Activated T-helper 1 cell treated with anti-CD3 and anti-CD28 coated beads, Interleukin-12 subunit alpha, Interleukin-12 subunit beta, Interleukin-2, Interleukin-4 antibody, amounts not matched to agents 30 ng/mL and 10 ng/mL and 1 ng/mL, durations not matched to agents 14 hours and 24 hours and 36 hours (primary cell): ENCODE measurements at regions not wholly inside any gene's neighbourhood (a gene's known extent, or its start where the extent isn't known, plus 50 kb on each side); places are given as distances from the start of the nearest gene placed in this dataset.

Experiments
- DNase-seq: peaks from one replicate; pipeline ENCODE4 v3.0.0; 2021; ENCODE audit warnings: low spot score
- H3K27ac Mint-ChIP-seq: one replicate; pipeline ENCODE4 v1.8.0; 2021; ENCODE audit warnings: mild to moderate bottlenecking, mixed read lengths
- H3K27me3 Mint-ChIP-seq: one replicate; pipeline ENCODE4 v1.8.0; 2022; ENCODE audit warnings: mild to moderate bottlenecking, moderate library complexity, mixed read lengths; ENCODE audit not compliant: insufficient read depth
- H3K36me3 Mint-ChIP-seq: one replicate; pipeline ENCODE4 v1.8.0; 2021; ENCODE audit warnings: low read depth, mixed read lengths
- H3K4me1 Mint-ChIP-seq: one replicate; pipeline ENCODE4 v1.8.0; 2021; ENCODE audit warnings: low read depth, mixed read lengths
- H3K4me3 Mint-ChIP-seq: one replicate; pipeline ENCODE4 v1.8.0; 2021; ENCODE audit warnings: mild to moderate bottlenecking, moderate library complexity, mixed read lengths
- H3K9me3 Mint-ChIP-seq: one replicate; pipeline ENCODE4 v1.8.0; 2021; ENCODE audit warnings: mixed read lengths
- intact Hi-C: fragments of 100-400 bp; cut with micrococcal nuclease; formaldehyde crosslinking; loops from one replicate; pipeline ENCODE4 v1.15.1; 2024

- Mint-ChIP-seq H3K27ac (no peak overlapping the region), H3K36me3 (no peaks in the 10 kb centered on the region), H3K9me3 (no peaks in the 10 kb centered on the region), H3K4me1 (no peaks in the 10 kb centered on the region), H3K27me3 (no peaks in the 10 kb centered on the region), H3K4me3 (no peak overlapping the region)
- DNase-seq = no peak
- intact Hi-C loops = no loop called here
Measured at GRCh38 chr5:97458851-97459250, 275.8 kb upstream of the RIOK2 start.

DNA sequence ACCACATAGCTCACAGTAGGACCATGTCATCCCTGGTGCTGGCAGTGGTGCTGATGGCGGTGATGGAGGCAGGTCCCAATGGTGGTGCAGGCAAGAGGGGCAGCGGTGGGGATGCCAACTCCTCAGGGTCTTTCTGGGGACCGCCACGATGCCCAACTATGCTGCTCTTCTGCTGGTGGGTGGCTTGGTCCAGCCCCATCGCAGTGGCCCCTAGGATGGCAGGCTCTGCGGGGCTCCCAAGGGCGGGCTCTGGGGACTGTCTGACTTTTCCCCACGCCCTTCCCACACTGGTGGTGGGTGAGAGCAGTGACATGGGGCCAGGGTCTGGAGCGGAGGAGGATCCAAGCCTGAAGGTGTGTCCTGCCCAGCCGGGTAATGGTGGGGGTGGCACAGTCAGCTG, 288.9 kb upstream of the RIOK2 start:
- Mint-ChIP-seq H3K36me3 (no peaks in the 10 kb centered on the region), H3K9me3 (no peaks in the 10 kb centered on the region), H3K27me3 (no peaks in the 10 kb centered on the region), H3K4me1 (no peaks in the 10 kb centered on the region), H3K27ac (no peak overlapping the region), H3K4me3 (no peak overlapping the region)
- DNase-seq = no peak
- intact Hi-C loops = no loop called here

GRCh38 chr5:97475847-97476246, 292.8 kb upstream of the RIOK2 start:
- Mint-ChIP-seq H3K9me3 (no peaks in the 10 kb centered on the region), H3K27ac (no peak overlapping the region), H3K4me1 (no peaks in the 10 kb centered on the region), H3K36me3 (no peaks in the 10 kb centered on the region), H3K4me3 (no peak overlapping the region), H3K27me3 (no peaks in the 10 kb centered on the region)
- no peak for DNase-seq
- intact Hi-C loops = no loop called here

- Mint-ChIP-seq H3K9me3 (no peaks in the 10 kb centered on the region), H3K4me3 (no peak overlapping the region), H3K4me1 (no peaks in the 10 kb centered on the region), H3K27me3 (no peaks in the 10 kb centered on the region), H3K27ac (no peak overlapping the region), H3K36me3 (no peaks in the 10 kb centered on the region)
- no peak for DNase-seq
- intact Hi-C loops = no loop called here
Measured at GRCh38 chr5:97476852-97477534, 293.9 kb upstream of the RIOK2 start.

DNA sequence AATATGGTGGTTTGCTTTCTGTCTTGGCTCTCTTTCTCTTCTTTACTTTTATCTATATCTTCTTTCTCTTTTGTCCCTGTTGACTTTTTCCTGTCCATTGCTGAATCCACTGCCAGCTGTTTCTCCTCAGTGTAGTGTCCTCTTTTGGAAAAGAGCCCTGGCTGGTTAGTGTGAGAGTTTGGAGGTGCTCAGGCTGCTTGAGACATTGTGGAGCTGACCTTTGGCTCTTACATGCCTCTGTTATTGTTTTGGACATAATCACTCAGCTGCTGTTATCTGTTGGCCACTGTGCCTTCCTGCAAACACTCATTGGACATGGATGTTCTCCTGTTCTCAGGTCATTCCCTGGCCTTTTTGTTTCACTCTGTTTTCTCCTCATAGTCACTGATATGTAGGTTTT, 295.4 kb upstream of the RIOK2 start:
- Mint-ChIP-seq H3K9me3 (no peaks in the 10 kb centered on the region), H3K36me3 (no peaks in the 10 kb centered on the region), H3K4me1 (no peaks in the 10 kb centered on the region), H3K27me3 (no peaks in the 10 kb centered on the region), H3K27ac (no peak overlapping the region), H3K4me3 (no peak overlapping the region)
- intact Hi-C loops = no loop called here
- no peak for DNase-seq

GRCh38 chr5:97480313-97480712, 297.3 kb upstream of the RIOK2 start:
- intact Hi-C loops = no loop called here
- no peaks in the 10 kb centered on the region for H3K36me3 Mint-ChIP-seq
- no peaks in the 10 kb centered on the region for H3K9me3 Mint-ChIP-seq
- no peak overlapping the region for H3K27ac Mint-ChIP-seq
- H3K4me1 Mint-ChIP-seq = no peaks in the 10 kb centered on the region
- no peaks in the 10 kb centered on the region for H3K27me3 Mint-ChIP-seq
- no peak for DNase-seq
- H3K4me3 Mint-ChIP-seq = no peak overlapping the region

DNA sequence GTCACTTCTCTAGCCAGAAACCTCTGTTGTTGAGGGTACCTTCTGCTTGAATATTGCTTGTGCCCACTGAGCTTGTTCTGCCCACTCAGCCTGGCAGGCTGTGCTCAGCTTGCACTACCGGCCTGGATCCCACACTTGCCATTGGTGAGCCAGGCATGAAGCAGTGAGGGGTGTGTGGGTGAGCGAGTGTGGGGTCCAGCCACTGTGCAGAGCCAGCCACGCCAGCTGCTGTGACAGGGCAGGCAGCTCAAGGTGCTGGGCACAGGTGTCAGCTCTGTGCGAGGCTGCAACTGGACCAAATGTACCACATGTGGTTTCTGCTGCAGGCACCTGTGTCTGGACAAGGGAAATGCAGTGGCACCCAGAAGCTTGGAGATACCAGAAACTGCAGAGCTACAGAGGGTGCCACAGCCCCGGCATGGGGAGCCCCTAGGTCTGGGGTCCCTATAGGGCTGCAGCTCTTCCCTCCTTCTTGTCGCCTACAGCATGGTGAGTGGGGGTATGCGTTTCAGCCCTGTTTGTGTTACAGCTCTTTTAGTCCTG, 305.1 kb upstream of the RIOK2 start:
- H3K4me1 Mint-ChIP-seq = no peaks in the 10 kb centered on the region
- H3K27me3 Mint-ChIP-seq = no peaks in the 10 kb centered on the region
- no peak overlapping the region for H3K4me3 Mint-ChIP-seq
- intact Hi-C loops = no loop called here
- DNase-seq = no peak
- H3K27ac Mint-ChIP-seq = no peak overlapping the region
- H3K36me3 Mint-ChIP-seq = no peaks in the 10 kb centered on the region
- H3K9me3 Mint-ChIP-seq = no peaks in the 10 kb centered on the region

GRCh38 chr5:97489010-97489840, 306.2 kb upstream of the RIOK2 start:
- intact Hi-C loops = no loop called here
- Mint-ChIP-seq H3K9me3 (no peaks in the 10 kb centered on the region), H3K36me3 (no peaks in the 10 kb centered on the region), H3K4me1 (no peaks in the 10 kb centered on the region), H3K27ac (no peak overlapping the region), H3K27me3 (no peaks in the 10 kb centered on the region), H3K4me3 (no peak overlapping the region)
- no peak for DNase-seq

- no peaks in the 10 kb centered on the region for H3K9me3 Mint-ChIP-seq
- H3K36me3 Mint-ChIP-seq = no peaks in the 10 kb centered on the region
- intact Hi-C loops = no loop called here
- no peak overlapping the region for H3K27ac Mint-ChIP-seq
- no peak overlapping the region for H3K4me3 Mint-ChIP-seq
- no peaks in the 10 kb centered on the region for H3K4me1 Mint-ChIP-seq
- H3K27me3 Mint-ChIP-seq = no peaks in the 10 kb centered on the region
- no peak for DNase-seq
Measured at GRCh38 chr5:97494465-97494864, 311.4 kb upstream of the RIOK2 start.

- intact Hi-C loops = no loop called here
- no peak overlapping the region for H3K27ac Mint-ChIP-seq
- H3K36me3 Mint-ChIP-seq = no peaks in the 10 kb centered on the region
- H3K4me1 Mint-ChIP-seq = no peaks in the 10 kb centered on the region
- no peak overlapping the region for H3K4me3 Mint-ChIP-seq
- DNase-seq = no peak
- H3K27me3 Mint-ChIP-seq = no peaks in the 10 kb centered on the region
- H3K9me3 Mint-ChIP-seq = no peaks in the 10 kb centered on the region
Measured at GRCh38 chr5:97495301-97495700, 312.3 kb upstream of the RIOK2 start.

- H3K36me3 Mint-ChIP-seq = no peaks in the 10 kb centered on the region
- no peak for DNase-seq
- H3K4me1 Mint-ChIP-seq = no peaks in the 10 kb centered on the region
- intact Hi-C loops = no loop called here
- peaks cover 2% of the 10 kb centered on the region for H3K27me3 Mint-ChIP-seq
- no peaks in the 10 kb centered on the region for H3K9me3 Mint-ChIP-seq
- H3K4me3 Mint-ChIP-seq = no peak overlapping the region
- no peak overlapping the region for H3K27ac Mint-ChIP-seq
Measured at GRCh38 chr5:97496037-97496436, 313.0 kb upstream of the RIOK2 start.

DNA sequence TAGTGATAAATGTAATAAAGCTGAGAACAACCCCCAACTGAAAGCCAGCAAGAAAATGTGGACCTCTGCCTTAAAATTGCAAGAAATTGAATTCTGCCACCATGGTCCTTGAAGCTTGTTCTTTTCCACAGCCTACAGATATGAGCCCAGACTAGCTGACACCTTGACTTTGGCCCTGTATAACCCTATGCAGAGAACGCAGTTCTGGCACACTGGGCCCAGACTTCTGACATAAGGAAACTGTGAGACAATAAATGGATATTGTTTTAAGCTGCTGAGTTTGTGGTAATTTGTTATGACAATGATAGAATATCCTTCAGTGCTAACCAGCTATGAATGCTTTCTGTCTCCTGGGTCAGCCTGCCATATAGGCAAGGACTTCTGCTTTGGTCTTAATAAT, 315.6 kb upstream of the RIOK2 start:
- no peaks in the 10 kb centered on the region for H3K36me3 Mint-ChIP-seq
- no peak for DNase-seq
- peaks cover 2% of the 10 kb centered on the region for H3K27me3 Mint-ChIP-seq
- H3K9me3 Mint-ChIP-seq = no peaks in the 10 kb centered on the region
- H3K27ac Mint-ChIP-seq = no peak overlapping the region
- H3K4me3 Mint-ChIP-seq = no peak overlapping the region
- intact Hi-C loops = no loop called here
- no peaks in the 10 kb centered on the region for H3K4me1 Mint-ChIP-seq

DNA sequence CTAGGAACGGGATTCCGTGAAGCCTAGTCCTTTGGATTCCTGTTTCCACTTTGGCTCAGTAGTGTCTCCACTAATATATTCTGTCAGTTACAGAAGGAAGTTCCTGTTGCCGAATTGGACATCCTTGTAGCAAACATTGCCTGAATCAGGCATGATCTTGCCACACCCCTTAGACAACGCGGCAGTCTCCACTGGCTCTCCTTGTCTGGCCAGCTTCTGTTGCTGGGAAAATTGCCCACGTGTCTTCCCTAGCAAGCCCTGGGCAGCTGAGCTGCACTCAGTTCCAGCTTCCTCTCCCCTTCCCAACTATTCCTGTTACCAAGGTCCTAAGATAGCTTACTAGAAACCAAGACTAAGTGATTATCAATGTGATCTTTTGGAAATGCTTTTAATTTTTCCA, 316.6 kb upstream of the RIOK2 start:
- intact Hi-C loops = no loop called here
- Mint-ChIP-seq H3K27me3 (peaks cover 2% of the 10 kb centered on the region), H3K4me1 (no peaks in the 10 kb centered on the region), H3K4me3 (no peak overlapping the region), H3K9me3 (no peaks in the 10 kb centered on the region), H3K27ac (no peak overlapping the region), H3K36me3 (no peaks in the 10 kb centered on the region)
- no peak for DNase-seq
